H1 (cell line): ENCODE measurements at regions not wholly inside any gene's neighbourhood (a gene's known extent, or its start where the extent isn't known, plus 50 kb on each side); places are given as distances from the start of the nearest gene placed in this dataset.

Experiments
- RFX5 ChIP-seq: IDR thresholded peaks from 2 replicates; pipeline ENCODE4 v1.6.1; 2011; ENCODE audit warnings: low read depth, low read length, improper control_type of control experiment, borderline replicate concordance

GRCh38 chr10:4704034-4704545 is 121.9 kb upstream of the AKR1E2 start (continued):
- TF ChIP-seq RFX5, result no peak
